HG03439 (cell line): ENCODE measurements at regions not wholly inside any gene's neighbourhood (a gene's known extent, or its start where the extent isn't known, plus 50 kb on each side); places are given as distances from the start of the nearest gene placed in this dataset.
"Not testable (repeated sequence)": the region's sequence is repeated elsewhere in the genome, so short reads cannot be mapped to it uniquely, and the experiment has no call there.

ENCODE experiments used
- ATAC-seq: cut with Tn5 transposase; IDR thresholded peaks from one replicate; pipeline ENCODE4 v1.9.1; 2021; ENCODE audit warnings: mild to moderate bottlenecking, moderate library complexity; ENCODE audit not compliant: unreplicated experiment

DNA sequence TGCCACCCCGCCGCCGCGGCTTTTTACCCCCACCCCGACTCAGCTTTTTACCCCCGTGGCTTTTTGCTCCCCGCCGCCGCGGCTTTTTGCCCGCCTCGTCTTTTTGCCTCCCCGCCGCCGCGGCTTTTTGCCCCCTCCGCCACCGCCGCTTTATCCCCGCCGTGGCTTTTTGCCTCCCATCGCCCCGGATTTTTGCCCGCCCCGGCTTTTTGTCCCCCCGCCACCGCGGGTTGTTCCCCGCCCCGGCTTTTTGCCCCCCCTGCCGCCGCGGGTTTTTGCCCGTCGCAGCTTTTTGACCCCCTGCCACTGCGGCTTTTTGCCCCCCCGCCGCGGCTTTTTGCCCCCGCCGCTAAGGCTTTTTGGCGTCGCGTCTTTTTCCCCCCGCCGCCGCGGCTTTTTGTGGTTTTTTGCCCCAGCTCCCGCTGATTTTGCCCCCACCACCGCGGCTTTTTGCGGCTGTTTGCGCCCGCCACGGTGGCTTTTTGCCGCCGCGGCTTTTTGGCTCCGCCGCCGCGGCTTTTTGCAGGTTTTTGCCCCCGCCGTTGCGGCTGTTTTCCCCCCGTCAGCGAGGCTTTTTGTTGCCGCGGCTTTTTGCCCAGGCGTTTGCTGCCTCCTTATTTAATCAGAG is 597.2 kb downstream of the GOLGA6L6 start:
- ATAC-seq, result no peak

- no peak for ATAC-seq
Observed at GRCh38 chr15:19943515-19943914, 598.1 kb downstream of the GOLGA6L6 start.

DNA sequence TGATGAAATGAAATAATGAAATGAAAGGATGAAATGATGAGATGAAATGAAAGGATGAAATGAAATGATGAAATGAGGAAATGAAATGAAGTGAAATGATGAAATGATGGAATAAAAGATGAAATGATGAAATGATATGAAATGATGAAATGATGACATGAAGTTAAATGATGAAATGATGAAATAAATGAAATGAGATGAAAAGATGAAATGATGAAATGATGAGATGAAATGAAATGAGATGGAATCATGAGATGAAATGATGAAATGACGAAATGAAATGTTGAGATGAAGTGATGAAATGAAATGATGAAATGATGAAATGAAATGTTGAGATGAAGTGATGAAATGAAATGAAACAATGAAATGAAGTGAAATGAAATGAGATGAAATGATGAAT is 638.3 kb downstream of the GOLGA6L6 start:
- ATAC-seq, result not testable (repeated sequence)

GRCh38 chr15:19902388-19902787 is 639.2 kb downstream of the GOLGA6L6 start:
- ATAC-seq, result not testable (repeated sequence)

DNA sequence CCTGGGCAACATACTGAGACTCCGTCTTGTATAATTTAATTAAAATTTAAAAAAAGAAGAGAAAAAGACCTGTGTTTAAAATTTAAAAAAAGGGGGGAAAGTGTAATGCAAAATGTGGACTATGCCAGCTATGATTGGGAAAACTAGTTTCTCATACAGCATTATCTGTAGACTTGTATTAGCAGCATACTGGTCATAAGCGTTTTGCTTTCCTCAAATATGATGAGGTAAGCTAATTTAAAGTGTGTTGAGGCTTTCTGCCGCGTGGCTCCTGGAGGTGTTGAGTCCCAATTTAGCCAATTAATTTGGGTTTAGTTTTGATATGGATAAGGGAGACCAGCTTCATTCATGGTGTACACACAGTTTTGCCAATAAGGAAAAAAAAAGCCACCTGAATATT is 640.2 kb downstream of the GOLGA6L6 start:
- ATAC-seq, result not testable (repeated sequence)

- ATAC-seq, result no peak
Observed at GRCh38 chr15:19899021-19899824, 642.4 kb downstream of the GOLGA6L6 start.

GRCh38 chr15:19888811-19889210 is 652.8 kb downstream of the GOLGA6L6 start:
- ATAC-seq, result not testable (repeated sequence)

- not testable (repeated sequence) for ATAC-seq
Observed at GRCh38 chr15:19844061-19844460, 697.5 kb downstream of the GOLGA6L6 start.
